Thoracic aorta (tissue), 2 donors: ENCODE measurements at regions not wholly inside any gene's neighbourhood (a gene's known extent, or its start where the extent isn't known, plus 50 kb on each side); places are given as distances from the start of the nearest gene placed in this dataset.

ENCODE experiments used
- ATAC-seq: fragments of 150-250 bp; one replicate; pipeline ENCODE4 v1.8.0; 2017; ENCODE audit warnings: low read depth; ENCODE audit not compliant: insufficient number of reproducible peaks, low FRiP score
- DNase-seq: peaks from one replicate; pipeline ENCODE4 v3.0.0-alpha.2; 2020; ENCODE audit warnings: low spot score
- H3K27ac ChIP-seq, 2 donors: fragments of 200-600 bp; sonication (generic); 1 replicate in 1 of 2; 2 replicates in 1 of 2; pipeline ENCODE4 v1.5.1; 2016; ENCODE audit warnings: mild to moderate bottlenecking in 2 of 2, moderate library complexity in 2 of 2
- H3K27me3 ChIP-seq: fragments of 200-600 bp; sonication (generic); replicated peaks from 2 replicates; pipeline ENCODE4 v1.6.0; 2016; ENCODE audit warnings: mild to moderate bottlenecking; ENCODE audit not compliant: insufficient read depth
- H3K36me3 ChIP-seq: fragments of 200-600 bp; sonication (generic); one replicate; pipeline ENCODE4 v1.5.1; 2016
- H3K4me1 ChIP-seq, 2 donors: fragments of 200-600 bp; sonication (generic); 1 replicate in 1 of 2; 2 replicates in 1 of 2; pipeline versions ENCODE4 v1.5.1 to v1.6.0; 2016; ENCODE audit warnings: low read depth in 2 of 2, mild to moderate bottlenecking in 1 of 2; ENCODE audit not compliant: control insufficient read depth in 1 of 2
- H3K4me3 ChIP-seq: fragments of 200-600 bp; sonication (generic); 2 replicates; pipeline ENCODE4 v1.5.1; 2016; ENCODE audit warnings: mild to moderate bottlenecking
- H3K9me3 ChIP-seq: fragments of 200-600 bp; sonication (generic); 2 replicates; pipeline ENCODE4 v1.5.1; 2016
- TF ChIP-seq, protein P1 (sequence below): fragments of 200-600 bp; sonication (generic); IDR thresholded peaks from one replicate; pipeline ENCODE4 v1.5.1; 2019; ENCODE audit warnings: antibody characterized with exemption

DNA sequence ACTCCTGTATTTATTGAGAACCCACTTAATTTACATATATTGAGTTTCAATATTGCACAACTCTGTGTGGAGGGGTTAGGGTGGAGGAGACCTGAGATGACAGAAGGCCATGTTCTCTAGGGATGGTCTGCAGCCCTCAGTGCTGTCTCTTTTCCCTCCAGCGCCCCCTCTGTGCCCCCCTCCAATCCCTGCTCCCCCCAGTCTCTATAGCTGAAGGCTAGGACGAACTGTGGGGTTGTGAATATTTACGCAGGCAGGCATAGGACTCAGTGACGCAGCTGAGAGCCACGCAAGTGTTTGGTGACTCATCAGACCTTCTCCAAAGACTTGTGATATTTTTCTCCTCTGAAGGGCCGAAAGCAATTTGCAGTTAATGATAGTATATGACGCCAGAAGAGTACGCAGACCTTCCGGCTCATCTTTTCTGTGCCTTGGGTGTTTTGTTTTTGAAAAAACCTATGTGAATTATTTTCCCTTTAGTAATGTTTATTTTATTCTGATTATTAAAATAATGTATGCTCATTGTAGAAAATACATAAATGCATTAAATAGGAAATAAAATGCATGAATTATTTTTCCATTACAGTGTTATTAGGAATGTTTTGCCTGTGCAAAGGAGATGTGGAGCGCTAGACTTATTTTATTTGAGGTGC is 85.3 kb downstream of the SLC25A47 start:
- H3K4me3 ChIP-seq: no peak overlapping the region
- no peaks in the 10 kb centered on the region for H3K9me3 ChIP-seq
- H3K27ac ChIP-seq: no peak overlapping the region
- ATAC-seq (no peak), DNase-seq (no peak)
- no peaks in the 10 kb centered on the region for H3K27me3 ChIP-seq
- no peaks in the 10 kb centered on the region for H3K36me3 ChIP-seq
- TF ChIP-seq, protein P1, sequence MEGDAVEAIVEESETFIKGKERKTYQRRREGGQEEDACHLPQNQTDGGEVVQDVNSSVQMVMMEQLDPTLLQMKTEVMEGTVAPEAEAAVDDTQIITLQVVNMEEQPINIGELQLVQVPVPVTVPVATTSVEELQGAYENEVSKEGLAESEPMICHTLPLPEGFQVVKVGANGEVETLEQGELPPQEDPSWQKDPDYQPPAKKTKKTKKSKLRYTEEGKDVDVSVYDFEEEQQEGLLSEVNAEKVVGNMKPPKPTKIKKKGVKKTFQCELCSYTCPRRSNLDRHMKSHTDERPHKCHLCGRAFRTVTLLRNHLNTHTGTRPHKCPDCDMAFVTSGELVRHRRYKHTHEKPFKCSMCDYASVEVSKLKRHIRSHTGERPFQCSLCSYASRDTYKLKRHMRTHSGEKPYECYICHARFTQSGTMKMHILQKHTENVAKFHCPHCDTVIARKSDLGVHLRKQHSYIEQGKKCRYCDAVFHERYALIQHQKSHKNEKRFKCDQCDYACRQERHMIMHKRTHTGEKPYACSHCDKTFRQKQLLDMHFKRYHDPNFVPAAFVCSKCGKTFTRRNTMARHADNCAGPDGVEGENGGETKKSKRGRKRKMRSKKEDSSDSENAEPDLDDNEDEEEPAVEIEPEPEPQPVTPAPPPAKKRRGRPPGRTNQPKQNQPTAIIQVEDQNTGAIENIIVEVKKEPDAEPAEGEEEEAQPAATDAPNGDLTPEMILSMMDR: no peak
- H3K4me1 ChIP-seq: no peaks in the 10 kb centered on the region

DNA sequence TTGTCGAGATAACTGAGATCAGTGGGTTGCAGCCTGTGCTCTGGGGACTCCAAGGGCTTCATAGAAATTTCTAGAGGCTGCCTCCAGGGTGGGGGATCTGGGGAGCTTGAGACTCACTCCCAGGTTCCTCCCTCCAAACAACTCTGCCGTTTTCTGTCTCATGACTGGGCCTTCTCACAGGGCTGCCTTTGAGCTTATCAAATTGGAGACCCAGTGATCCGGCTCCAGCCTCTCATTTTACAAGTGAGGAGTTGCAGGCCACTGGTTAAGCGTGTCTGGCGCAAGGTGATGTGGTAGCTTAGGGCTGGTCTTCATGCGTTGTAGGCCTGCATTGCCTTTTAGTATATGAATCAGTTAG is 85.8 kb downstream of the SLC25A47 start:
- H3K4me1 ChIP-seq: no peaks in the 10 kb centered on the region
- ATAC-seq (no peak), DNase-seq (no peak)
- no peak overlapping the region for H3K27ac ChIP-seq
- H3K27me3 ChIP-seq: no peaks in the 10 kb centered on the region
- H3K9me3 ChIP-seq: no peaks in the 10 kb centered on the region
- no peaks in the 10 kb centered on the region for H3K36me3 ChIP-seq
- H3K4me3 ChIP-seq: no peak overlapping the region
- TF ChIP-seq, protein P1: no peak

DNA sequence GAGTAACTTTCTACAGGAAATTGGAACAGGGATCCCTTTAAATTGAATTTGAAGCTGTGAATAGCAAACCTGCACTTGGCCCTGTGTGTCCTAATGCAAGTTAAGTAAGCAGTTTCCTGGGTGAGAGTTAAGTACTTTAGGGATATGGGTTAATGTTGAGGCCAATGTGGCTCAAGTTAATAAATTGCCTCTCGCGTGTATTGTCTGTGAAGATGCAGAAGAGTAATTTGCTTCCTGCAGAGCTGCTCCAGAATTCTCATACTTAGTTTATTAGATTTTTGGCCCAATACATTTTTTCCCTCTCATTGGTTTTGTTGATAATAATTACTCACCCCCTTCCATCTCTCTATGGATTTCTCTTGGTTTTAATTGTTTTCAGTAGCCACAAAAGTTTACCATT is 86.5 kb downstream of the SLC25A47 start:
- no peak overlapping the region for H3K4me3 ChIP-seq
- H3K9me3 ChIP-seq: no peaks in the 10 kb centered on the region
- H3K27ac ChIP-seq: no peak overlapping the region
- no peaks in the 10 kb centered on the region for H3K4me1 ChIP-seq
- H3K27me3 ChIP-seq: no peaks in the 10 kb centered on the region
- ATAC-seq: no peak
- no peaks in the 10 kb centered on the region for H3K36me3 ChIP-seq
- no peak for DNase-seq
- TF ChIP-seq, protein P1: no peak

DNA sequence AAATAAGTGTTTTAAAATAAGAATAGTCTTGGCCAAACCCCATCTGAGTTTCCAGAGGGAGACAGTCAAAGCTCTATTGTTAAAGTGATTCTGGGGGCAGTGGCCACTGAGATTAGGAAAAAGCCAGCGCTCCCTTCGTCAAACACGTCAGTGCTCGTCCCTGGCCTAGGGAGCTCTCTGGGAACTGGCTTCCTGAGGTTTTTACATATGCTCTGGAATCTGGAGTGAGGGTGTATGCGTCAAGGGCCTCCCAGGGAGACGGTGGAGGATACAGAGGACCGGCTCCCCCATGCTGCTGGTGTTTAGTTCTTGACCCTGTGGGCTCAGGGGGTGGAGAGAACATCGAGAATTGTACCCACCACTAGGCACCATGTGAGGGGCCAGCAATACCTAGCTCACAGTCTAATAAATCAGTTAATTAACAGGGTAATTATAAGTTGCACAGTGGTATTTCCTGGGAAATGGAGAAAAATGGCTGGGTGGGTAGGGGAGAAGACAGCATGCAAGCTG is 87.0 kb downstream of the SLC25A47 start:
- H3K4me3 ChIP-seq: no peak overlapping the region
- TF ChIP-seq, protein P1: no peak
- H3K27ac ChIP-seq: no peak overlapping the region
- DNase-seq (no peak), ATAC-seq (no peak)
- H3K36me3 ChIP-seq: no peaks in the 10 kb centered on the region
- no peaks in the 10 kb centered on the region for H3K4me1 ChIP-seq
- no peaks in the 10 kb centered on the region for H3K27me3 ChIP-seq
- no peaks in the 10 kb centered on the region for H3K9me3 ChIP-seq

GRCh38 chr14:100413699-100414098 is 90.6 kb downstream of the SLC25A47 start:
- TF ChIP-seq, protein P1: no peak
- Histone ChIP-seq H3K36me3 (no peaks in the 10 kb centered on the region), H3K27ac (no peak overlapping the region), H3K9me3 (no peaks in the 10 kb centered on the region), H3K4me1 (no peaks in the 10 kb centered on the region), H3K27me3 (no peaks in the 10 kb centered on the region), H3K4me3 (no peak overlapping the region)
- ATAC-seq (no peak), DNase-seq (no peak)
